Activated CD4-positive, alpha-beta memory T cell treated with anti-CD3 and anti-CD28 coated beads for 36 hours (primary cell): ENCODE measurements at regions not wholly inside any gene's neighbourhood (a gene's known extent, or its start where the extent isn't known, plus 50 kb on each side); places are given as distances from the start of the nearest gene placed in this dataset.
"Not testable (repeated sequence)": the region's sequence is repeated elsewhere in the genome, so short reads cannot be mapped to it uniquely, and the experiment has no call there.

ENCODE experiments used
- CTCF ChIA-PET: fragments of 350-600 bp; sonication (Branson Sonifier 250); formaldehyde crosslinking; loops from one replicate; lab custom pipeline; 2021; ENCODE audit warnings: antibody characterized with exemption, inconsistent platforms; lab: Charles Lee
- POLR2A ChIA-PET: fragments of 350-600 bp; sonication (Branson Sonifier 250); formaldehyde crosslinking; loops from one replicate; lab custom pipeline; 2021; ENCODE audit warnings: antibody characterized with exemption; lab: Charles Lee
- DNase-seq: peaks from one replicate; pipeline ENCODE4 v3.0.0-alpha.2; 2020
- H3K27ac Mint-ChIP-seq: one replicate; pipeline ENCODE4 v1.8.0; 2021; ENCODE audit warnings: mixed read lengths
- H3K27me3 Mint-ChIP-seq: one replicate; pipeline ENCODE4 v1.8.0; 2021; ENCODE audit warnings: mixed read lengths
- H3K36me3 Mint-ChIP-seq: one replicate; pipeline ENCODE4 v1.8.0; 2021; ENCODE audit warnings: mixed read lengths
- H3K4me1 Mint-ChIP-seq: one replicate; pipeline ENCODE4 v1.8.0; 2021; ENCODE audit warnings: low read depth, mixed read lengths
- H3K4me3 Mint-ChIP-seq: one replicate; pipeline ENCODE4 v1.8.0; 2021; ENCODE audit warnings: mild to moderate bottlenecking, mixed read lengths
- H3K9me3 Mint-ChIP-seq: one replicate; pipeline ENCODE4 v1.8.0; 2021; ENCODE audit warnings: mixed read lengths
- intact Hi-C: fragments of 100-400 bp; cut with micrococcal nuclease; formaldehyde crosslinking; loops from one replicate; pipeline ENCODE4 v1.15.1; 2023

DNA sequence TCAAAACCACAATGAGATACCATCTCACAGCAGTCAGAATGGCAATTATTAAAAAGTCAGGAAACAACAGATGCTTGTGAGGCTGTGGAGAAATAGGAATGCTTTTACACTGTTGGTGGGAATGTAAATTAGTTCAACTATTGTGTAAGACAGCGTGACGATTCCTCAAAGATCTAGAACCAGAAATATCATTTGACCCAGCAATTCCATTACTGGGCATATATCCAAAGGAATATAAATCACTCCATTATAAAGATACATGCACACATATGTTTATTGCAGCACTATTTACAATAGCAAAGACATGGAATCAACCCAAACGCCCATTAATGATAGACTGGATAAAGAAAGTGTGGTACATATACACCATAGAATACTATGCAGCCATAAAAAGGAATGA, 50.6 kb upstream of the DNAJC10 start:
- intact Hi-C loops, H3K27me3 Mint-ChIP-seq, H3K36me3 Mint-ChIP-seq, DNase-seq, H3K27ac Mint-ChIP-seq, H3K9me3 Mint-ChIP-seq, POLR2A ChIA-PET, H3K4me3 Mint-ChIP-seq, H3K4me1 Mint-ChIP-seq: not testable (repeated sequence)
- CTCF ChIA-PET, result interaction anchor here (2.0 to 2.3 kb wide), 2 partner anchors 13 to 315 kb away, joined by 8 to 26 read pairs; no protein-coding TSS in a partner anchor
